Stimulated activated CD4-positive, alpha-beta T cell treated with anti-CD3 and anti-CD28 coated beads, Interleukin-1b, Interleukin-23, amount 100 ng/mL, for 48 hours (primary cell): ENCODE measurements at regions not wholly inside any gene's neighbourhood (a gene's known extent, or its start where the extent isn't known, plus 50 kb on each side); places are given as distances from the start of the nearest gene placed in this dataset.

Experiments
- DNase-seq: peaks from one replicate; pipeline ENCODE4 v3.0.0-alpha.2; 2020

- DNase-seq, result no peak
These were observed 767.7 kb upstream of the ADGRL2 start for GRCh38 chr1:81032973-81033425.

GRCh38 chr1:81032374-81032773 lies 768.4 kb upstream of the ADGRL2 start:
- DNase-seq, result no peak

- DNase-seq, result no peak
These were observed 770.3 kb upstream of the ADGRL2 start for GRCh38 chr1:81030441-81030840.

GRCh38 chr1:81029266-81029665 lies 771.5 kb upstream of the ADGRL2 start:
- DNase-seq, result no peak

- no peak for DNase-seq
These were observed 777.5 kb upstream of the ADGRL2 start for GRCh38 chr1:81023187-81023724.

GRCh38 chr1:81021134-81021533 lies 779.6 kb upstream of the ADGRL2 start:
- DNase-seq, result no peak

- DNase-seq, result no peak
These were observed 780.2 kb upstream of the ADGRL2 start for GRCh38 chr1:81020506-81020905.

- DNase-seq, result no peak
These were observed 790.6 kb upstream of the ADGRL2 start for GRCh38 chr1:81010126-81010525.

- DNase-seq, result no peak
These were observed 792.4 kb upstream of the ADGRL2 start for GRCh38 chr1:81008293-81008692.

- DNase-seq, result no peak
These were observed 793.7 kb upstream of the ADGRL2 start for GRCh38 chr1:81007024-81007423.

GRCh38 chr1:81006502-81006901 lies 794.2 kb upstream of the ADGRL2 start:
- DNase-seq, result no peak

- no peak for DNase-seq
These were observed 796.7 kb upstream of the ADGRL2 start for GRCh38 chr1:81004011-81004410.

- no peak for DNase-seq
These were observed 805.8 kb upstream of the ADGRL2 start for GRCh38 chr1:80994934-80995333.

GRCh38 chr1:80994038-80994437 lies 806.7 kb upstream of the ADGRL2 start:
- DNase-seq, result no peak

GRCh38 chr1:80993154-80993980 lies 807.4 kb upstream of the ADGRL2 start:
- no peak for DNase-seq

GRCh38 chr1:80989455-80989854 lies 811.3 kb upstream of the ADGRL2 start:
- no peak for DNase-seq

GRCh38 chr1:80988926-80989325 lies 811.8 kb upstream of the ADGRL2 start:
- DNase-seq, result no peak

- DNase-seq, result no peak
These were observed 812.9 kb upstream of the ADGRL2 start for GRCh38 chr1:80987824-80988223.

GRCh38 chr1:80987106-80987505 lies 813.6 kb upstream of the ADGRL2 start:
- no peak for DNase-seq

- no peak for DNase-seq
These were observed 817.9 kb upstream of the ADGRL2 start for GRCh38 chr1:80982831-80983230.

- DNase-seq, result no peak
These were observed 827.6 kb upstream of the ADGRL2 start for GRCh38 chr1:80973101-80973500.

GRCh38 chr1:80966266-80966665 lies 834.5 kb upstream of the ADGRL2 start:
- DNase-seq, result no peak

GRCh38 chr1:80962564-80962963 lies 838.2 kb upstream of the ADGRL2 start:
- no peak for DNase-seq

GRCh38 chr1:80961464-80962190 lies 839.1 kb upstream of the ADGRL2 start:
- DNase-seq, result no peak
